H1 (cell line): ENCODE measurements at regions not wholly inside any gene's neighbourhood (a gene's known extent, or its start where the extent isn't known, plus 50 kb on each side); places are given as distances from the start of the nearest gene placed in this dataset.

Source experiments
- CTCF ChIA-PET: fragments of 300-600 bp; sonication (Branson Sonifier 250); formaldehyde crosslinking; loops from one replicate; lab custom pipeline; 2021; ENCODE audit not compliant: partially characterized antibody; lab: Charles Lee
- POLR2A ChIA-PET: fragments of 300-600 bp; sonication (Branson Sonifier 250); formaldehyde crosslinking; loops from one replicate; lab custom pipeline; 2021; ENCODE audit warnings: inconsistent platforms; ENCODE audit not compliant: partially characterized antibody; lab: Charles Lee
- DNase-seq, 2 experiments: peaks; one replicate each; pipeline versions ENCODE4 v3.0.0 to v3.0.0-alpha.2; 2010 to 2022; ENCODE audit warnings: low spot score in 2 of 2, low read depth in 1 of 2, mixed read lengths in 1 of 2
- FAIRE-seq: peaks from 2 replicates; lab custom pipeline; 2011; peaks lifted over from hg19 to GRCh38; lab: Jason Lieb, UNC
- H2AFZ ChIP-seq: 2 replicates; pipeline ENCODE4 v1.8.1; 2012; ENCODE audit warnings: low read length, inconsistent platforms
- H2AK5ac ChIP-seq: 2 replicates; pipeline ENCODE4 v1.6.1; 2013; ENCODE audit warnings: low read depth, low read length
- H2BK120ac ChIP-seq: replicated peaks from 2 replicates; pipeline ENCODE3; 2013; ENCODE audit warnings: low read depth, low read length, inconsistent platforms
- H2BK12ac ChIP-seq: 2 replicates; pipeline ENCODE4 v1.6.1; 2013; ENCODE audit warnings: low read depth, low read length
- H2BK15ac ChIP-seq: 2 replicates; pipeline ENCODE4 v1.6.1; 2013; ENCODE audit warnings: low read length
- H2BK20ac ChIP-seq: 2 replicates; pipeline ENCODE4 v1.6.1; 2013; ENCODE audit warnings: low read length
- H2BK5ac ChIP-seq: 2 replicates; pipeline ENCODE4 v1.6.1; 2013; ENCODE audit warnings: low read depth, low read length
- H3K14ac ChIP-seq: 2 replicates; pipeline ENCODE4 v1.6.1; 2013; ENCODE audit warnings: inconsistent platforms; ENCODE audit not compliant: insufficient read length
- H3K18ac ChIP-seq: 2 replicates; pipeline ENCODE4 v1.6.1; 2013; ENCODE audit warnings: low read length; ENCODE audit errors: extremely low read depth
- H3K23ac ChIP-seq: 2 replicates; pipeline ENCODE4 v1.6.1; 2013; ENCODE audit warnings: inconsistent platforms; ENCODE audit not compliant: insufficient read length
- H3K23me2 ChIP-seq: 2 replicates; pipeline ENCODE4 v1.6.1; 2013; ENCODE audit warnings: low read depth, low read length
- H3K27ac ChIP-seq: 2 replicates; pipeline ENCODE4 v1.6.1; 2011; ENCODE audit warnings: low read depth, low read length, inconsistent platforms
- H3K27me3 ChIP-seq, 4 experiments: replicated peaks in 1 of 4; 1 replicate in 1 of 4; 2 replicates in 3 of 4; pipeline versions ENCODE4 v1.6.1 to v1.8.1; 2011 to 2013; ENCODE audit warnings: low read length in 3 of 4, mild to moderate bottlenecking in 3 of 4, inconsistent platforms in 2 of 4, mixed read lengths in 2 of 4, moderate library complexity in 1 of 4; ENCODE audit not compliant: control insufficient read depth in 3 of 4, insufficient read depth in 3 of 4; ENCODE audit errors: extremely low read depth in 1 of 4
- H3K36me3 ChIP-seq, 4 experiments: 2 replicates each; pipeline versions ENCODE4 v1.6.1 to v1.8.1; 2011 to 2013; ENCODE audit warnings: mild to moderate bottlenecking in 4 of 4, low read length in 3 of 4, moderate library complexity in 2 of 4, control low read depth in 1 of 4, inconsistent platforms in 1 of 4; ENCODE audit not compliant: insufficient read depth in 4 of 4, control insufficient read depth in 2 of 4
- H3K4ac ChIP-seq: replicated peaks from 2 replicates; pipeline ENCODE3; 2013; ENCODE audit warnings: low read length, low read depth, mixed read lengths, inconsistent platforms; ENCODE audit not compliant: insufficient read length
- H3K4me1 ChIP-seq, 4 experiments: replicated peaks in 1 of 4; 1 replicate in 1 of 4; 2 replicates in 3 of 4; pipeline versions ENCODE4 v1.6.1 to v1.8.1; 2011 to 2013; ENCODE audit warnings: low read length in 3 of 4, inconsistent platforms in 2 of 4, mixed read lengths in 1 of 4; ENCODE audit not compliant: insufficient read depth in 4 of 4, control insufficient read depth in 3 of 4
- H3K4me2 ChIP-seq, 2 experiments: 2 replicates each; pipeline versions ENCODE4 v1.6.1 to v1.8.1; 2011 to 2013; ENCODE audit warnings: low read depth in 2 of 2, low read length in 2 of 2, control low read depth in 1 of 2, inconsistent platforms in 1 of 2, mild to moderate bottlenecking in 1 of 2; ENCODE audit not compliant: insufficient read depth in 1 of 2
- H3K4me3 ChIP-seq, 4 experiments: fragments of 200-600, 300-600 bp in 1 of 4; sonication (generic), shearing (Covaris generic), sonication (Bioruptor Twin) in 1 of 4; 2 replicates each; pipeline versions ENCODE4 v1.5.1 to v1.8.1; 2011 to 2016; ENCODE audit warnings: low read length in 4 of 4, low read depth in 3 of 4, control low read depth in 2 of 4, inconsistent platforms in 2 of 4, mild to moderate bottlenecking in 2 of 4, mixed read lengths in 1 of 4, moderate library complexity in 1 of 4; ENCODE audit not compliant: insufficient read depth in 2 of 4; ENCODE audit errors: extremely low read depth in 1 of 4
- H3K56ac ChIP-seq: replicated peaks from 2 replicates; pipeline ENCODE3; 2013; ENCODE audit warnings: low read depth, mild to moderate bottlenecking, mixed read lengths, low read length, inconsistent platforms; ENCODE audit not compliant: insufficient read length
- H3K79me1 ChIP-seq: 2 replicates; pipeline ENCODE4 v1.6.1; 2013; ENCODE audit warnings: low read depth, low read length, control low read depth
- H3K79me2 ChIP-seq, 2 experiments: 2 replicates each; pipeline versions ENCODE4 v1.6.1 to v1.8.1; 2012 to 2013; ENCODE audit warnings: low read length in 2 of 2, mild to moderate bottlenecking in 2 of 2, inconsistent platforms in 1 of 2; ENCODE audit not compliant: insufficient read depth in 2 of 2, control insufficient read depth in 1 of 2
- H3K9ac ChIP-seq, 4 experiments: replicated peaks in 1 of 4; 1 replicate in 1 of 4; 2 replicates in 3 of 4; pipeline versions ENCODE4 v1.6.1 to v1.8.1; 2011 to 2013; ENCODE audit warnings: low read depth in 3 of 4, low read length in 3 of 4, control low read depth in 2 of 4, mild to moderate bottlenecking in 2 of 4, moderate library complexity in 2 of 4, inconsistent platforms in 1 of 4; ENCODE audit errors: extremely low read depth in 1 of 4
- H3K9me3 ChIP-seq, 2 experiments: 2 replicates each; pipeline versions ENCODE4 v1.6.1 to v1.8.1; 2012 to 2013; ENCODE audit warnings: mild to moderate bottlenecking in 2 of 2, moderate library complexity in 2 of 2, control low read depth in 1 of 2, inconsistent platforms in 1 of 2, low read depth in 1 of 2, low read length in 1 of 2, mixed read lengths in 1 of 2; ENCODE audit not compliant: insufficient read depth in 2 of 2
- H4K20me1 ChIP-seq, 2 experiments: replicated peaks in 1 of 2; 2 replicates each; pipeline versions ENCODE3 to v1.8.1; 2011 to 2013; ENCODE audit warnings: inconsistent platforms in 2 of 2, low read length in 2 of 2, mild to moderate bottlenecking in 1 of 2; ENCODE audit not compliant: insufficient read depth in 2 of 2, control insufficient read depth in 1 of 2
- H4K5ac ChIP-seq: 2 replicates; pipeline ENCODE4 v1.6.1; 2013; ENCODE audit warnings: low read length, low read depth, mixed read lengths, inconsistent platforms; ENCODE audit not compliant: insufficient read length
- H4K8ac ChIP-seq: 2 replicates; pipeline ENCODE4 v1.8.0; 2013; ENCODE audit warnings: mild to moderate bottlenecking, moderate library complexity, low read length, inconsistent platforms; ENCODE audit not compliant: insufficient read depth; ENCODE audit errors: extremely low read depth
- H4K91ac ChIP-seq: replicated peaks from 2 replicates; pipeline ENCODE3; 2013; ENCODE audit warnings: low read length, mixed read lengths, inconsistent platforms; ENCODE audit not compliant: insufficient read length
- ASH2L ChIP-seq: fragments of 200-600, 300-600 bp; sonication (generic); IDR thresholded peaks from one replicate; pipeline ENCODE4 v1.7.1; 2017; ENCODE audit warnings: low read length
- BACH1 ChIP-seq: IDR thresholded peaks from 2 replicates; pipeline ENCODE4 v1.6.1; 2012; ENCODE audit warnings: low read length, improper control_type of control experiment
- BCL11A ChIP-seq, 2 experiments: IDR thresholded peaks; one replicate each; pipeline ENCODE4 v1.6.1; 2011; ENCODE audit warnings: low read depth in 2 of 2, low read length in 2 of 2, mild to moderate bottlenecking in 2 of 2
- CBX5 ChIP-seq: fragments of 300-800, 300-1000 bp; sonication (generic); IDR thresholded peaks from 2 replicates; pipeline ENCODE4 v1.7.1; 2016; ENCODE audit warnings: antibody characterized with exemption, low read length, low read depth
- CEBPB ChIP-seq: IDR thresholded peaks from 2 replicates; pipeline ENCODE4 v1.6.1; 2012; ENCODE audit warnings: low read depth, low read length
- CHD1 ChIP-seq: IDR thresholded peaks from 2 replicates; pipeline ENCODE4 v1.6.1; 2012; ENCODE audit warnings: low read depth, low read length, improper control_type of control experiment
- CHD2 ChIP-seq: IDR thresholded peaks from 2 replicates; pipeline ENCODE4 v1.6.1; 2012; ENCODE audit warnings: low read length, improper control_type of control experiment
- KDM1A ChIP-seq: fragments of 200-600, 300-600 bp; sonication (generic); IDR thresholded peaks from 2 replicates; pipeline ENCODE4 v1.7.1; 2016; ENCODE audit warnings: mild to moderate bottlenecking, low read length, borderline replicate concordance
- KDM4A ChIP-seq: IDR thresholded peaks from one replicate; pipeline ENCODE4 v1.7.1; 2012; ENCODE audit warnings: low read depth, mild to moderate bottlenecking, moderate library complexity, low read length, inconsistent platforms; ENCODE audit not compliant: severe bottlenecking
- ZNF274 ChIP-seq: IDR thresholded peaks from 2 replicates; pipeline ENCODE4 v1.7.0; 2012; ENCODE audit warnings: low read length, borderline replicate concordance; ENCODE audit errors: extremely low read depth
- WGBS, 2 experiments: shearing (Covaris generic) in 1 of 2; methylation state at CpG; one replicate each; pipeline versions ENCODE4 v1.1.6 to v1.1.7; 2013 to 2015; ENCODE audit warnings: low lambda C conversion rate in 2 of 2, mixed read lengths in 2 of 2, inconsistent platforms in 1 of 2, low coverage in 1 of 2, missing lambda C conversion rate in 1 of 2; ENCODE audit not compliant: insufficient replicate concordance in 2 of 2, insufficient coverage in 1 of 2, insufficient read length in 1 of 2; ENCODE audit errors: extremely low coverage in 1 of 2, missing lambda C conversion rate in 1 of 2; 5-methylcytosine and 5-hydroxymethylcytosine counted together

DNA sequence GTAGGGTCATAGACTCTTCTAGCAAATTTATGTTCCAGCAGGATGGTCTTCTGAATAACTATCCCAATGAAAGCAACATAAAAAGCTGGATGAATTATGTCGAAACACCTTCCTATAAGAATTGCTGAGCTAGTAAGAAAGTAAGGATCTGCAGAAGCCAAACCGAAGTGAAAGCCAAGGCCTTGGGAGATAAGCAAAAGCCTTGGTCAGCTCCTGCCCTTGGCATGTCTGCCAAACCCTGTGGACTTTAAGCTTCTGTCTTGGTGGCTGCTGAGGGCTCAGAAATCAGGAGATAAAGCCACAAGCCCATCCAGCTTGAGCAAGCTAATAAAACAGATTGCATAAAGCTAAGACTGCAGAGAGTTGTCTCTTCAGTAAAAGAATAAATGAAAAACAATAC is 81.2 kb upstream of the KCND3 start:
- no peak overlapping the region for H2AK5ac ChIP-seq
- no peak overlapping the region for H2BK12ac ChIP-seq
- no peaks in the 10 kb centered on the region for H3K79me1 ChIP-seq
- no peak overlapping the region for H3K14ac ChIP-seq
- H3K4me3 ChIP-seq: no peak overlapping the region
- H3K9ac ChIP-seq: no peak overlapping the region
- no peak for DNase-seq
- H4K5ac ChIP-seq: no peak overlapping the region
- H4K8ac ChIP-seq: no peak overlapping the region
- 0 out of 4 replicates have a peak, but pooled peaks cover 0 to 7% of the 10 kb centered on the region in 2 experiments for H3K9me3 ChIP-seq
- no peaks in the 10 kb centered on the region for H3K4me1 ChIP-seq
- H3K79me2 ChIP-seq: no peaks in the 10 kb centered on the region
- H3K4me2 ChIP-seq: no peak overlapping the region
- TF ChIP-seq KDM4A (no peak), CEBPB (no peak), ASH2L (no peak), CHD1 (no peak), ZNF274 (no peak), CHD2 (no peak), BACH1 (no peak), CBX5 (no peak), KDM1A (no peak), BCL11A (IDR thresholded peaks at IDR 0.05; ENCODE audit: low read depth in 2 of 2, low read length in 2 of 2) (no peak)
- TF ChIP-seq, all 59 proteins: peak for 0
- H2BK5ac ChIP-seq: no peak overlapping the region
- no peak overlapping the region for H4K91ac ChIP-seq
- H2BK120ac ChIP-seq: no peak overlapping the region
- no peak for FAIRE-seq
- no peak overlapping the region for H2BK20ac ChIP-seq
- no peak overlapping the region for H3K56ac ChIP-seq
- H3K27me3 ChIP-seq: no peaks in the 10 kb centered on the region
- CTCF ChIA-PET: interaction anchor here (1.1 kb wide), 1 partner anchor 10 kb away, joined by 7 read pairs; no protein-coding TSS in a partner anchor
- H3K18ac ChIP-seq: no peak overlapping the region
- 90% methylated on average over 2 of the region's 2 CpGs; no CpG with 5 or more reads in 1 of the 2 experiments for WGBS, 2 experiments
- no peaks in the 10 kb centered on the region for H3K36me3 ChIP-seq
- no peak overlapping the region for H2AFZ ChIP-seq
- no peak overlapping the region for H3K4ac ChIP-seq
- peaks cover 4% of the 10 kb centered on the region; the same call in 1 of the 2 replicates for H3K23me2 ChIP-seq
- no peak overlapping the region for H3K23ac ChIP-seq
- H4K20me1 ChIP-seq: no peaks in the 10 kb centered on the region
- no peak overlapping the region for H2BK15ac ChIP-seq
- H3K27ac ChIP-seq: no peak overlapping the region
- POLR2A ChIA-PET: no interaction called here
